ENCODE measurements at regions not wholly inside any gene's neighbourhood (a gene's known extent, or its start where the extent isn't known, plus 50 kb on each side); places are given as distances from the start of the nearest gene placed in this dataset.

- no peak for TF ChIP-seq ARID4B (CRISPR knock-in tag; IDR thresholded peaks at IDR 0.05)
- no peak for TF ChIP-seq TCF7L2 (IDR thresholded peaks at IDR 0.05; ENCODE audit: low read depth, low read length)
- TF ChIP-seq AFF4 (CRISPR knock-in tag; IDR thresholded peaks at IDR 0.05) = no peak
- TF ChIP-seq PATZ1 (CRISPR knock-in tag; IDR thresholded peaks at IDR 0.05; ENCODE audit: borderline replicate concordance) = no peak
- TF ChIP-seq ARID2 (IDR thresholded peaks at IDR 0.05) = no peak
- no peak for TF ChIP-seq YY1 (IDR thresholded peaks at IDR 0.05; ENCODE audit: borderline replicate concordance in 1 of 3, control insufficient read depth in 1 of 3, extremely low read depth in 1 of 3, insufficient read depth in 3 of 3, insufficient read length in 1 of 3, insufficient replicate concordance in 2 of 3, low read depth in 1 of 3, low read length in 2 of 3)
Measured at GRCh38 chr12:19938491-19938890, 429.8 kb upstream of the PDE3A start (continued).

Measured in K562 (cell line).